ENCODE measurements at regions not wholly inside any gene's neighbourhood (a gene's known extent, or its start where the extent isn't known, plus 50 kb on each side); places are given as distances from the start of the nearest gene placed in this dataset.

DNA sequence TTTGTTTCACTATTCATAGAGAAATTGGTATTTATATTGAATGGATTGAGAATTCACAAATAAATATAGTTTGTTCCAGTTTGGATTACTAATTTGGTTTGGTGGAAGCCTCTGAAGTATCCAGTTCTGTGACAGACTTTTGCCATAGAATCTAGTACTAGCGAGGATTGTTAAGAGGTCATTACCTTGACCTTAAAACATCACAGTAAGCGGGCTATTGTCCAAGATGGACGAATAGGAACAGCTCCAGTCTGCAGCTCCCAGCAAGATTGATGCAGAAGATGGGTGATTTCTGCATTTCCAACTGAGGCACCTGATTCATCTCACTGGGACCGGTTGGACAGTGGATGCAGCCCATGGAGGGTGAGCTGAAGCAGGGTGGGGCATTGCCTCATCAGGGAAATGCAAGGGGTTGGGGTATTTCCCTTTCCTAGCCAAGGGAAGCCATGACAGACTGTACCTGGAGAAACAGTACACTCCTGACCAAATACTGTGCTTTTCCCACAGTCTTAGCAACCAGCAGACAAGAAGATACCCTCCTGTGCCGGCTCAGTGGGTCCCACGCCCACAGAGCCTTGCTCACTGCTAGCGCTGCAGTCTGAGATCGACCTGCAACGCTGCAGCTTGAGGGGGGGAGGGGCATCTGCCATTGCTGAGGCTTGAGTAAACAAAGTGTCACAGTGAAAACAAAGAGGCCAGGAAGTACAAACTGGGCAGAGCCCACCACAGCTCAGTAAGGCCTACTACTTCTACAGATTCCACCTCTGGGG is 66.4 kb upstream of the NEDD9 start:
- Histone ChIP-seq H3K23ac (ENCODE audit: low read depth, low read length) (no peak overlapping the region), H2BK20ac (ENCODE audit: low read depth, low read length) (0 out of 2 replicates have a peak overlapping the region, but pooled peaks have one; percentile 61), H3K9me3 (ENCODE audit: control insufficient read depth, insufficient read depth, low read length) (peaks cover 5% of the 10 kb centered on the region; the same call in 1 of the 2 replicates), H4K91ac (ENCODE audit: insufficient read depth, low read depth, low read length) (no peak overlapping the region), H4K5ac (ENCODE audit: low read depth, low read length) (no peak overlapping the region), H3K56ac (ENCODE audit: extremely low read depth, insufficient read depth, low read length) (no peak overlapping the region), H3K4me3 (ENCODE audit: insufficient read depth, low read depth, low read length) (no peak overlapping the region), H3K4ac (ENCODE audit: low read depth, low read length) (no peak overlapping the region), H3K36me3 (ENCODE audit: control insufficient read depth, insufficient read depth, low read length) (no peaks in the 10 kb centered on the region), H2BK120ac (ENCODE audit: low read depth, low read length) (no peak overlapping the region), H3K18ac (ENCODE audit: low read depth, low read length) (no peak overlapping the region; the same call in 1 of the 2 replicates), H4K8ac (ENCODE audit: low read depth in 2 of 2, low read length in 2 of 2) (no peak overlapping the region), H3K9ac (ENCODE audit: low read depth, low read length) (no peak overlapping the region), H3K4me1 (ENCODE audit: control insufficient read depth, insufficient read depth, low read length) (peaks cover 5% of the 10 kb centered on the region), H3K14ac (replicated peaks; ENCODE audit: low read depth, low read length) (no peak overlapping the region), H3K9me1 (ENCODE audit: insufficient read depth, low read length) (no peaks in the 10 kb centered on the region), H3K27ac (ENCODE audit: insufficient read depth, low read length) (no peak overlapping the region), H2AFZ (replicated peaks; ENCODE audit: low read length, poor library complexity) (no peak overlapping the region), H2BK5ac (ENCODE audit: low read depth, low read length, poor library complexity, severe bottlenecking) (no peak overlapping the region), H3K4me2 (ENCODE audit: low read depth, low read length) (no peak overlapping the region), H2AK5ac (ENCODE audit: low read depth, low read length) (no peak overlapping the region; the same call in 1 of the 2 replicates), H3K27me3 (ENCODE audit: control insufficient read depth, insufficient read depth, low read length) (no peaks in the 10 kb centered on the region), H3K79me1 (ENCODE audit: low read depth in 1 of 2, low read length in 2 of 2) (no peaks in the 10 kb centered on the region), H2BK15ac (ENCODE audit: low read depth, low read length) (no peak overlapping the region), H2AK9ac (replicated peaks; ENCODE audit: low read depth, low read length, poor library complexity) (no peak overlapping the region), H4K20me1 (ENCODE audit: insufficient read depth, low read length) (no peaks in the 10 kb centered on the region)
- ChIA-PET POLR2A (ENCODE audit: unreplicated experiment) (no interaction called here), CTCF (no interaction called here)
- intact Hi-C loops (cut with micrococcal nuclease) (no loop called here), in situ Hi-C loops (cut with MboI; ENCODE audit: low sequenced_read_pairs) (no loop called here), dilution Hi-C loops (cut with HindIII; ENCODE audit: low sequenced_read_pairs, unreplicated experiment) (no loop called here)
- BruUV-seq (replicated peaks) = no TSS peak
- DNase-seq = no peak
- 80% methylated on average over 1 of the region's 9 CpGs; no CpG with 5 or more reads in 1 of the 2 experiments for WGBS, 2 experiments (ENCODE audit: extremely low coverage in 2 of 2, insufficient read length in 1 of 2)
- ATAC-seq (ENCODE audit: low read depth) = no peak
- TF ChIP-seq RFX5 (IDR thresholded peaks at IDR 0.05; ENCODE audit: low read depth, low read length) = no peak
- TF ChIP-seq NFE2L2 (IDR thresholded peaks at IDR 0.05; ENCODE audit: low read depth, low read length) = no peak
- no peak for TF ChIP-seq CEBPB (IDR thresholded peaks at IDR 0.05; ENCODE audit: low read depth, low read length)
- no peak for TF ChIP-seq BHLHE40 (IDR thresholded peaks at IDR 0.05; ENCODE audit: low read depth, low read length)
- no peak for TF ChIP-seq MAFK (IDR thresholded peaks at IDR 0.05; ENCODE audit: low read depth, low read length)
- TF ChIP-seq RAD21 (IDR thresholded peaks at IDR 0.05; ENCODE audit: low read length) = no peak
- TF ChIP-seq, protein P1, sequence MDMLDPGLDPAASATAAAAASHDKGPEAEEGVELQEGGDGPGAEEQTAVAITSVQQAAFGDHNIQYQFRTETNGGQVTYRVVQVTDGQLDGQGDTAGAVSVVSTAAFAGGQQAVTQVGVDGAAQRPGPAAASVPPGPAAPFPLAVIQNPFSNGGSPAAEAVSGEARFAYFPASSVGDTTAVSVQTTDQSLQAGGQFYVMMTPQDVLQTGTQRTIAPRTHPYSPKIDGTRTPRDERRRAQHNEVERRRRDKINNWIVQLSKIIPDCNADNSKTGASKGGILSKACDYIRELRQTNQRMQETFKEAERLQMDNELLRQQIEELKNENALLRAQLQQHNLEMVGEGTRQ (IDR thresholded peaks at IDR 0.05; ENCODE audit: low read depth, low read length) = no peak
- TF ChIP-seq MXI1 (IDR thresholded peaks at IDR 0.05; ENCODE audit: borderline replicate concordance, low read depth, low read length) = no peak
- no peak for TF ChIP-seq FOS (IDR thresholded peaks at IDR 0.05; ENCODE audit: low read depth, low read length)
- no peak for TF ChIP-seq RCOR1 (IDR thresholded peaks at IDR 0.05; ENCODE audit: insufficient replicate concordance, low read length)
- TF ChIP-seq CHD1 (IDR thresholded peaks at IDR 0.05; ENCODE audit: low read depth, low read length) = no peak
- TF ChIP-seq, protein P2, sequence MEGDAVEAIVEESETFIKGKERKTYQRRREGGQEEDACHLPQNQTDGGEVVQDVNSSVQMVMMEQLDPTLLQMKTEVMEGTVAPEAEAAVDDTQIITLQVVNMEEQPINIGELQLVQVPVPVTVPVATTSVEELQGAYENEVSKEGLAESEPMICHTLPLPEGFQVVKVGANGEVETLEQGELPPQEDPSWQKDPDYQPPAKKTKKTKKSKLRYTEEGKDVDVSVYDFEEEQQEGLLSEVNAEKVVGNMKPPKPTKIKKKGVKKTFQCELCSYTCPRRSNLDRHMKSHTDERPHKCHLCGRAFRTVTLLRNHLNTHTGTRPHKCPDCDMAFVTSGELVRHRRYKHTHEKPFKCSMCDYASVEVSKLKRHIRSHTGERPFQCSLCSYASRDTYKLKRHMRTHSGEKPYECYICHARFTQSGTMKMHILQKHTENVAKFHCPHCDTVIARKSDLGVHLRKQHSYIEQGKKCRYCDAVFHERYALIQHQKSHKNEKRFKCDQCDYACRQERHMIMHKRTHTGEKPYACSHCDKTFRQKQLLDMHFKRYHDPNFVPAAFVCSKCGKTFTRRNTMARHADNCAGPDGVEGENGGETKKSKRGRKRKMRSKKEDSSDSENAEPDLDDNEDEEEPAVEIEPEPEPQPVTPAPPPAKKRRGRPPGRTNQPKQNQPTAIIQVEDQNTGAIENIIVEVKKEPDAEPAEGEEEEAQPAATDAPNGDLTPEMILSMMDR (conservative IDR thresholded peaks at IDR 0.05; ENCODE audit: low read depth, low read length) = no peak
- no peak for TF ChIP-seq SMC3 (IDR thresholded peaks at IDR 0.05; ENCODE audit: low read depth, low read length)
- no peak for TF ChIP-seq MAZ (IDR thresholded peaks at IDR 0.05; ENCODE audit: borderline replicate concordance, low read depth, low read length)
- TF ChIP-seq, protein P3, sequence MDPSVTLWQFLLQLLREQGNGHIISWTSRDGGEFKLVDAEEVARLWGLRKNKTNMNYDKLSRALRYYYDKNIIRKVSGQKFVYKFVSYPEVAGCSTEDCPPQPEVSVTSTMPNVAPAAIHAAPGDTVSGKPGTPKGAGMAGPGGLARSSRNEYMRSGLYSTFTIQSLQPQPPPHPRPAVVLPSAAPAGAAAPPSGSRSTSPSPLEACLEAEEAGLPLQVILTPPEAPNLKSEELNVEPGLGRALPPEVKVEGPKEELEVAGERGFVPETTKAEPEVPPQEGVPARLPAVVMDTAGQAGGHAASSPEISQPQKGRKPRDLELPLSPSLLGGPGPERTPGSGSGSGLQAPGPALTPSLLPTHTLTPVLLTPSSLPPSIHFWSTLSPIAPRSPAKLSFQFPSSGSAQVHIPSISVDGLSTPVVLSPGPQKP (IDR thresholded peaks at IDR 0.05; ENCODE audit: borderline replicate concordance, low read depth, low read length) = no peak
- TF ChIP-seq POLR2A (IDR thresholded peaks at IDR 0.05; ENCODE audit: low read depth, low read length) = no peak
